Suprapubic skin (tissue), 4 donors: ENCODE measurements at regions not wholly inside any gene's neighbourhood (a gene's known extent, or its start where the extent isn't known, plus 50 kb on each side); places are given as distances from the start of the nearest gene placed in this dataset.

Experiments
- DNase-seq, 2 donors: peaks; one replicate each; pipeline ENCODE4 v3.0.0-alpha.2; 2019; ENCODE audit warnings: low spot score in 2 of 2
- H3K27ac ChIP-seq: fragments of 200-600 bp; sonication (generic); one replicate; pipeline ENCODE4 v1.5.1; 2019
- H3K27me3 ChIP-seq: fragments of 200-600 bp; sonication (generic); one replicate; pipeline ENCODE4 v1.5.1; 2019
- H3K36me3 ChIP-seq: fragments of 200-600 bp; sonication (generic); one replicate; pipeline ENCODE4 v1.5.1; 2019
- H3K4me1 ChIP-seq: fragments of 200-600 bp; sonication (generic); one replicate; pipeline ENCODE4 v1.5.1; 2019
- H3K4me3 ChIP-seq: fragments of 200-600 bp; sonication (generic); one replicate; pipeline ENCODE4 v1.5.1; 2019; ENCODE audit warnings: mild to moderate bottlenecking
- H3K9me3 ChIP-seq: fragments of 200-600 bp; sonication (generic); one replicate; pipeline ENCODE4 v1.5.1; 2019
- EP300 ChIP-seq: sonication (generic); formaldehyde crosslinking; IDR thresholded peaks from one replicate; pipeline ENCODE4 v1.6.1; 2017; ENCODE audit warnings: antibody characterized with exemption
- POLR2A ChIP-seq, 2 donors: fragments of 450-650 bp; IDR thresholded peaks; one replicate each; pipeline ENCODE4 v1.6.1; 2017; ENCODE audit warnings: antibody characterized with exemption in 2 of 2, mild to moderate bottlenecking in 2 of 2, moderate library complexity in 2 of 2
- POLR2AphosphoS5 ChIP-seq, 3 donors: sonication (generic); formaldehyde crosslinking; IDR thresholded peaks; one replicate each; pipeline ENCODE4 v1.6.1; 2017; ENCODE audit warnings: antibody characterized with exemption in 3 of 3
- WGBS: methylation state at CpG from one replicate; pipeline ENCODE4 v1.1.5; 2018; 5-methylcytosine and 5-hydroxymethylcytosine counted together
- TF ChIP-seq, protein P1 (sequence below), 2 donors: fragments of 200-600 bp in 1 of 2; fragments of 450-650 bp in 1 of 2; sonication (generic) in 1 of 2; IDR thresholded peaks; one replicate each; pipeline ENCODE4 v1.5.1; 2016 to 2019; ENCODE audit warnings: antibody characterized with exemption in 2 of 2, mild to moderate bottlenecking in 1 of 2, moderate library complexity in 1 of 2

DNA sequence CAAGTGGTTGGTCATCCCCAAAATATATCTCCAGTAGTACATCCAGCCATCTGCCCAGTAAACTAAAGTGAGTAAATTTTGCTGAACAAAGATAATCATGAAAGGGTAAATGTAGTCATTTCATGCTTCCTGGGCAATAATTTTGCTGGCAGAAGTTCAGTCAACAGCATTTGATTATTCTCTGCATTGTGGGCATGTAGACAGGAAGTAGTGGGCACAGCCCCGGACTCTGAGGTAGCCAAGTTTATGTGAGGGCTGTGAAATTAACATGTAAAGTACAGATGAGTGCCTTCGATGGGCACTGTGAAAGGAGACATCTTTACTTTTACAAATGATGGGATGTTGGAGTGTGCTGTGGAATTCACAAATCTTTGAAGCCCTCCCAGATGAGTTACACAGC is 312.2 kb upstream of the MTNR1B start:
- Histone ChIP-seq H3K36me3 (no peaks in the 10 kb centered on the region), H3K4me3 (no peak overlapping the region), H3K4me1 (no peaks in the 10 kb centered on the region), H3K27me3 (no peaks in the 10 kb centered on the region), H3K9me3 (no peaks in the 10 kb centered on the region), H3K27ac (no peak overlapping the region)
- 42% methylated on average over 2 of the region's 2 CpGs for WGBS
- DNase-seq: no peak
- no peak for TF ChIP-seq POLR2A (IDR thresholded peaks at IDR 0.05)
- TF ChIP-seq POLR2AphosphoS5 (IDR thresholded peaks at IDR 0.05): no peak

- Histone ChIP-seq H3K9me3 (no peaks in the 10 kb centered on the region), H3K36me3 (no peaks in the 10 kb centered on the region), H3K4me1 (no peaks in the 10 kb centered on the region), H3K27me3 (no peaks in the 10 kb centered on the region), H3K27ac (no peak overlapping the region), H3K4me3 (no peak overlapping the region)
- WGBS: 93% methylated on average over 2 of the region's 2 CpGs
- TF ChIP-seq POLR2AphosphoS5 (IDR thresholded peaks at IDR 0.05) (no peak), EP300 (no peak), POLR2A (IDR thresholded peaks at IDR 0.05) (no peak)
- TF ChIP-seq, protein P1, sequence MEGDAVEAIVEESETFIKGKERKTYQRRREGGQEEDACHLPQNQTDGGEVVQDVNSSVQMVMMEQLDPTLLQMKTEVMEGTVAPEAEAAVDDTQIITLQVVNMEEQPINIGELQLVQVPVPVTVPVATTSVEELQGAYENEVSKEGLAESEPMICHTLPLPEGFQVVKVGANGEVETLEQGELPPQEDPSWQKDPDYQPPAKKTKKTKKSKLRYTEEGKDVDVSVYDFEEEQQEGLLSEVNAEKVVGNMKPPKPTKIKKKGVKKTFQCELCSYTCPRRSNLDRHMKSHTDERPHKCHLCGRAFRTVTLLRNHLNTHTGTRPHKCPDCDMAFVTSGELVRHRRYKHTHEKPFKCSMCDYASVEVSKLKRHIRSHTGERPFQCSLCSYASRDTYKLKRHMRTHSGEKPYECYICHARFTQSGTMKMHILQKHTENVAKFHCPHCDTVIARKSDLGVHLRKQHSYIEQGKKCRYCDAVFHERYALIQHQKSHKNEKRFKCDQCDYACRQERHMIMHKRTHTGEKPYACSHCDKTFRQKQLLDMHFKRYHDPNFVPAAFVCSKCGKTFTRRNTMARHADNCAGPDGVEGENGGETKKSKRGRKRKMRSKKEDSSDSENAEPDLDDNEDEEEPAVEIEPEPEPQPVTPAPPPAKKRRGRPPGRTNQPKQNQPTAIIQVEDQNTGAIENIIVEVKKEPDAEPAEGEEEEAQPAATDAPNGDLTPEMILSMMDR (IDR thresholded peaks at IDR 0.05): no peak
- no peak for DNase-seq
These were observed 310.7 kb upstream of the MTNR1B start for GRCh38 chr11:92658733-92659132.

DNA sequence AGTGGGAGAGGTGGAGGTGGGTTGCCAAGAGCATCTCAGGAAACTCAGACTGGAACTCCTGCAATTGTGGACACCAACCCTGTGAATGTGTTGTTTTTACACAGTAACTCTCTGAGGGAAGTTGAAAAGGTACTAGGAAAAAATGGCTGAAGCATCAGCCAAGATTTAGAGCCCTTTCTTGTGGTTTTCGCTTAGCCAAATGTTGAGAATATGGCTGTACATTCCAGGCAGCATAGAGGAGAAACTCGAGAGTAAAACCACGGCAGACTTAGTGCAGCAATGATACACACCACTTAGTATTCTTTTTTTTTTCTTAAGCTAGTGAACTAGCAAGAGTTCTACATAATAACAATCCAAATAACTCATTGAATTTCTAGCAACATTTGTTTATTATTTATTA is 309.7 kb upstream of the MTNR1B start:
- H3K4me1 ChIP-seq: no peaks in the 10 kb centered on the region
- TF ChIP-seq EP300 (no peak), POLR2AphosphoS5 (IDR thresholded peaks at IDR 0.05) (no peak), POLR2A (IDR thresholded peaks at IDR 0.05) (no peak)
- TF ChIP-seq, protein P1 (IDR thresholded peaks at IDR 0.05): no peak
- DNase-seq: no peak
- H3K27ac ChIP-seq: no peak overlapping the region
- H3K27me3 ChIP-seq: no peaks in the 10 kb centered on the region
- H3K9me3 ChIP-seq: no peaks in the 10 kb centered on the region
- H3K36me3 ChIP-seq: no peaks in the 10 kb centered on the region
- no peak overlapping the region for H3K4me3 ChIP-seq
- WGBS: 61% methylated on average over 3 of the region's 3 CpGs

DNA sequence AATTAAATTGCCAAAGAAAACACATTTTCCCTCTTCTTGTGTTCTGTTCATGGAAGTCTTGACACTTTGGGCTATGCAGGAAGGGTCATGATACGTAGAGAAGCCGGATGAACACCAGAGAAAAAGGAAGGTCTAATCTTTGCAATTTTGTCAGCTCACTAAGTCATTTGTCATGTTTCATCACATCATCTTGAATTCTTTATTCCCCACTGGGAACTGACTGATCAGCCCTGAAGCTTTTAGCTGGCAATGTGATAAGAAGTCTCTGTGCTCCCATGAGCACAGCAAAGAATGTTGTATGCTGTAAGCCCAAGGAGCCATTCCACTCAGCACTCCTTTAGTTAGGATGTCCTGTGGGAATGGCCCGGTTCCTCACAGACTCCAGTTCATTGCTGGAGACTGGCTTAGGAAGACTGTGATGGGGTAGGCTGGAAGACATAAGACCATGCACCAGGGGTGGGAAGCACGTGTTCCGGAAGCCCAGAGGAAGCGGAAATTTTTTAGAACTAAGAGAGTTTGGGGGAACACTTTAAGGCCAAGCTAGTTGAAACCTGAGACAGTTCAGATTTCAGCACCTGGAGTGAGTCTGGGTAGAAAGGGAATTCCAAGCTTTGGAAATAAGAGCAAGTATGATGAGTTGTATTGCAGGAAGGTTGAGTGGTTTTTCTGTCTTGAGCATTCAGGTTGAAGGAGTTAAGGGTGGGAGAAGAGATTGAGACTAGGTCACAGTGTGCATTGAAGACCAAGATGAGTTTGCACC is 306.7 kb upstream of the MTNR1B start:
- 75% methylated on average over 6 of the region's 6 CpGs for WGBS
- TF ChIP-seq POLR2A (IDR thresholded peaks at IDR 0.05) (no peak), POLR2AphosphoS5 (IDR thresholded peaks at IDR 0.05) (no peak), EP300 (no peak)
- TF ChIP-seq, protein P1 (IDR thresholded peaks at IDR 0.05): no peak

DNA sequence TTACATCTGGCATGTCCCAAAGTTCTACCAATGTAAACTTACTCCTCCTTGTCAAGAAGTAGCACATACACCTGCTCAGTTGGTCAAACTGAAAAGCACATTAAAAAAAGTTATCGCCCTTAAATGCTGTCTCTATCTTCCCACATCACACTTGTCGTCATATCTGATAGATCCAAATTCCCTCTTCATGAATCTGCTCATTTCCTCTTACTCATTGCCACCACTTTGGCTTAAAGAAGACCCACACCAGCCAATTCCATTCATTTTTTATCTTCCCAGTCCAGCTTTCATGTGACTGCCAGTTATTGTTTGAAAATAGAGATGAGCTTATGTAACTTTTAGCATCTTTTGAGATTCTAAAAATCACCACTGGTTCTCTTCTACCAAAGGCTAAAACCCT is 305.9 kb upstream of the MTNR1B start:
- no peak for DNase-seq
- Histone ChIP-seq H3K36me3 (no peaks in the 10 kb centered on the region), H3K4me3 (no peak overlapping the region), H3K4me1 (no peaks in the 10 kb centered on the region), H3K27ac (no peak overlapping the region), H3K27me3 (no peaks in the 10 kb centered on the region), H3K9me3 (no peaks in the 10 kb centered on the region)
- 85% methylated on average over 2 of the region's 2 CpGs for WGBS
- TF ChIP-seq POLR2AphosphoS5 (IDR thresholded peaks at IDR 0.05) (no peak), EP300 (no peak), POLR2A (IDR thresholded peaks at IDR 0.05) (no peak)
- TF ChIP-seq, protein P1 (IDR thresholded peaks at IDR 0.05): no peak

More for the DNA sequence above, 306.7 kb upstream of the MTNR1B start:
- DNase-seq: no peak
- no peaks in the 10 kb centered on the region for H3K4me1 ChIP-seq
- no peaks in the 10 kb centered on the region for H3K36me3 ChIP-seq
- no peak overlapping the region for H3K27ac ChIP-seq
- H3K27me3 ChIP-seq: no peaks in the 10 kb centered on the region
- no peaks in the 10 kb centered on the region for H3K9me3 ChIP-seq
- no peak overlapping the region for H3K4me3 ChIP-seq
